IMR-90 (cell line): ENCODE measurements at regions not wholly inside any gene's neighbourhood (a gene's known extent, or its start where the extent isn't known, plus 50 kb on each side); places are given as distances from the start of the nearest gene placed in this dataset.
A peak's percentile ranks its signal among the peaks of the same experiment; 100 is the strongest.

Experiments used
- ATAC-seq: fragments of 200-7000 bp; cut with Tn5 transposase; 2 replicates; pipeline ENCODE4 v1.9.1; 2020; ENCODE audit warnings: low read depth, mild to moderate bottlenecking, moderate library complexity
- BruUV-seq: library from RNA; stranded (reverse); fragments of 400-500 nt; replicated peaks from 2 replicates; lab custom pipeline; 2021; lab: Mats Ljungman, UMichigan
- CTCF ChIA-PET: fragments of 300-600 bp; formaldehyde crosslinking; extraction: SDS; loops from one replicate; lab custom pipeline; 2021; ENCODE audit warnings: antibody characterized with exemption; lab: Yijun Ruan, JAX
- POLR2A ChIA-PET: fragments of 300-600 bp; sonication (Branson Sonifier 250); formaldehyde crosslinking; loops from one replicate; lab custom pipeline; 2022; ENCODE audit warnings: antibody characterized with exemption; ENCODE audit not compliant: unreplicated experiment; lab: Charles Lee
- DNase-seq: peaks from one replicate; pipeline ENCODE4 v3.0.0; 2013
- H2AFZ ChIP-seq: replicated peaks from 2 replicates; pipeline ENCODE3; 2013; ENCODE audit warnings: low read length, mild to moderate bottlenecking; ENCODE audit not compliant: poor library complexity
- H2AK5ac ChIP-seq: 2 replicates; pipeline ENCODE4 v1.6.1; 2013; ENCODE audit warnings: low read depth, low read length, inconsistent platforms
- H2AK9ac ChIP-seq: replicated peaks from 2 replicates; pipeline ENCODE3; 2013; ENCODE audit warnings: mild to moderate bottlenecking, low read depth, low read length, moderate library complexity; ENCODE audit not compliant: poor library complexity
- H2BK120ac ChIP-seq: 2 replicates; pipeline ENCODE4 v1.6.1; 2013; ENCODE audit warnings: low read depth, low read length, inconsistent platforms
- H2BK15ac ChIP-seq: 3 replicates; pipeline ENCODE4 v1.6.1; 2013; ENCODE audit warnings: low read depth, low read length, inconsistent platforms
- H2BK20ac ChIP-seq: 2 replicates; pipeline ENCODE4 v1.6.1; 2013; ENCODE audit warnings: low read depth, mild to moderate bottlenecking, inconsistent platforms, low read length, moderate library complexity
- H2BK5ac ChIP-seq: 2 replicates; pipeline ENCODE4 v1.6.1; 2013; ENCODE audit warnings: mild to moderate bottlenecking, low read depth, low read length, inconsistent platforms; ENCODE audit not compliant: poor library complexity, severe bottlenecking
- H3K14ac ChIP-seq: replicated peaks from 2 replicates; pipeline ENCODE4 v1.6.1; 2013; ENCODE audit warnings: low read depth, low read length, inconsistent platforms
- H3K18ac ChIP-seq: 2 replicates; pipeline ENCODE4 v1.6.1; 2013; ENCODE audit warnings: low read depth, low read length, control low read depth
- H3K23ac ChIP-seq: 2 replicates; pipeline ENCODE4 v1.6.1; 2013; ENCODE audit warnings: low read depth, low read length, inconsistent platforms
- H3K27ac ChIP-seq: 2 replicates; pipeline ENCODE4 v1.5.1; 2013; ENCODE audit warnings: mild to moderate bottlenecking, control low read depth, low read length; ENCODE audit not compliant: insufficient read depth
- H3K27me3 ChIP-seq: 2 replicates; pipeline ENCODE4 v1.6.1; 2013; ENCODE audit warnings: low read length; ENCODE audit not compliant: control insufficient read depth, insufficient read depth
- H3K36me3 ChIP-seq: 2 replicates; pipeline ENCODE4 v1.6.1; 2013; ENCODE audit warnings: low read length, mixed read lengths; ENCODE audit not compliant: control insufficient read depth, insufficient read depth
- H3K4ac ChIP-seq: 2 replicates; pipeline ENCODE4 v1.6.1; 2013; ENCODE audit warnings: low read depth, low read length, inconsistent platforms
- H3K4me1 ChIP-seq: 2 replicates; pipeline ENCODE4 v1.6.1; 2013; ENCODE audit warnings: low read length, mixed read lengths; ENCODE audit not compliant: control insufficient read depth, insufficient read depth
- H3K4me2 ChIP-seq: 2 replicates; pipeline ENCODE4 v1.6.1; 2013; ENCODE audit warnings: low read depth, mild to moderate bottlenecking, control low read depth, low read length, moderate library complexity
- H3K4me3 ChIP-seq: 2 replicates; pipeline ENCODE4 v1.5.1; 2013; ENCODE audit warnings: low read depth, mild to moderate bottlenecking, control low read depth, low read length, moderate library complexity; ENCODE audit not compliant: insufficient read depth
- H3K56ac ChIP-seq: 2 replicates; pipeline ENCODE4 v1.6.1; 2013; ENCODE audit warnings: low read length, inconsistent platforms; ENCODE audit not compliant: insufficient read depth; ENCODE audit errors: extremely low read depth
- H3K79me1 ChIP-seq, 2 experiments: 2 replicates each; pipeline ENCODE4 v1.6.1; 2013; ENCODE audit warnings: low read length in 2 of 2, inconsistent platforms in 1 of 2, low read depth in 1 of 2
- H3K9ac ChIP-seq: 2 replicates; pipeline ENCODE4 v1.6.1; 2013; ENCODE audit warnings: low read depth, low read length, control low read depth
- H3K9me1 ChIP-seq: 2 replicates; pipeline ENCODE4 v1.6.1; 2013; ENCODE audit warnings: low read length, inconsistent platforms; ENCODE audit not compliant: insufficient read depth
- H3K9me3 ChIP-seq: 2 replicates; pipeline ENCODE4 v1.6.1; 2013; ENCODE audit warnings: low read length; ENCODE audit not compliant: control insufficient read depth, insufficient read depth
- H4K20me1 ChIP-seq: 2 replicates; pipeline ENCODE4 v1.6.1; 2013; ENCODE audit warnings: low read length, inconsistent platforms; ENCODE audit not compliant: insufficient read depth
- H4K5ac ChIP-seq: 2 replicates; pipeline ENCODE4 v1.6.1; 2013; ENCODE audit warnings: mild to moderate bottlenecking, low read depth, low read length, control low read depth
- H4K8ac ChIP-seq, 2 experiments: 2 replicates each; pipeline ENCODE4 v1.6.1; 2013; ENCODE audit warnings: low read depth in 2 of 2, low read length in 2 of 2, control low read depth in 1 of 2, inconsistent platforms in 1 of 2
- H4K91ac ChIP-seq: 2 replicates; pipeline ENCODE4 v1.6.1; 2013; ENCODE audit warnings: low read depth, low read length, inconsistent platforms; ENCODE audit not compliant: insufficient read depth
- CEBPB ChIP-seq: IDR thresholded peaks from 2 replicates; pipeline ENCODE4 v1.6.1; 2012; ENCODE audit warnings: low read depth, low read length, improper control_type of control experiment
- MAFK ChIP-seq: IDR thresholded peaks from 2 replicates; pipeline ENCODE4 v1.6.1; 2012; ENCODE audit warnings: low read depth, low read length, improper control_type of control experiment
- RAD21 ChIP-seq: IDR thresholded peaks from 2 replicates; pipeline ENCODE4 v1.6.1; 2012; ENCODE audit warnings: low read length, improper control_type of control experiment
- RCOR1 ChIP-seq: IDR thresholded peaks from 2 replicates; pipeline ENCODE4 v1.6.1; 2012; ENCODE audit warnings: mild to moderate bottlenecking, low read length, improper control_type of control experiment; ENCODE audit not compliant: insufficient replicate concordance
- WGBS, 2 experiments: methylation state at CpG; one replicate each; pipeline versions ENCODE4 v1.1.5 to v1.1.7; 2013; ENCODE audit warnings: missing lambda C conversion rate in 2 of 2; ENCODE audit not compliant: insufficient read length in 1 of 2; ENCODE audit errors: extremely low coverage in 2 of 2; 5-methylcytosine and 5-hydroxymethylcytosine counted together
- dilution Hi-C: fragments of 300-500 bp; cut with HindIII; formaldehyde crosslinking; loops from one replicate; pipeline ENCODE4 v1.14.3; 2018; ENCODE audit warnings: low sequenced_read_pairs; ENCODE audit not compliant: unreplicated experiment
- in situ Hi-C: fragments of 300-500 bp; cut with MboI; formaldehyde crosslinking; loops from 3 replicates; pipeline ENCODE4 v1.14.3; 2019; ENCODE audit warnings: low sequenced_read_pairs, inconsistent platforms, mixed read lengths
- intact Hi-C: fragments of 100-400 bp; cut with micrococcal nuclease; formaldehyde crosslinking; loops from 2 replicates; pipeline ENCODE4 v1.10.0; 2022
- TF ChIP-seq, protein P1 (sequence below): conservative IDR thresholded peaks from 2 replicates; pipeline ENCODE4 v1.5.1; 2012; ENCODE audit warnings: mild to moderate bottlenecking, low read depth, low read length, improper control_type of control experiment
- TF ChIP-seq, protein P2 (sequence below): fragments of 150-350 bp; IDR thresholded peaks from 2 replicates; pipeline ENCODE4 v1.6.1; 2017; ENCODE audit warnings: mild to moderate bottlenecking, antibody characterized with exemption, low read length, low read depth
- TF ChIP-seq, protein P3 (sequence below): fragments of 150-350 bp; IDR thresholded peaks from 2 replicates; pipeline ENCODE4 v1.6.1; 2016; ENCODE audit warnings: low read depth, mild to moderate bottlenecking, low read length, moderate library complexity, borderline replicate concordance

DNA sequence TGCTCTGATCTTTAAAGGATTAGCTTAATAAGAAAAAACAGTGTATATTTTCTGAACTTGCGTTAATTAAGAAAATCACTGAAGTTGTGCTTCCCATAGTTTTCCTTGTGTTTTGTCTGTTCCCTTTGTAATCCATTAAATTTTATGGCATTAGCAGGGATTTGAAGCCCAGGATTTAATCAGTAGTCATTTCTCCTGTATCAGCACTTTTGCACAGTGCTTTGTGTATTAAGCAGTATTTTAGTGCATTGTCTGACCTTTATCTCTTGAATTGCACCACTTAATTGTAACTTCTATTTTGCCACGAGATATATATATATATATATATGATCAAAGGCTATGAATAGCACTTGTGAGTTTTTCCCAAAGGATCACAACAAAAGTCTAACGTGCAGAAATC lies 133.7 kb downstream of the S1PR1 start:
- H3K9ac ChIP-seq, result no peak overlapping the region
- no peak overlapping the region for H3K4ac ChIP-seq
- no peak overlapping the region for H4K8ac ChIP-seq
- in situ Hi-C loops (no loop called here), intact Hi-C loops (no loop called here), dilution Hi-C loops (no loop called here)
- H3K36me3 ChIP-seq, result no peaks in the 10 kb centered on the region
- H2AK5ac ChIP-seq, result no peak overlapping the region
- H3K27ac ChIP-seq, result no peak overlapping the region
- WGBS, 2 experiments, result 60% methylated on average over 1 of the region's 3 CpGs; no CpG with 5 or more reads in 1 of the 2 experiments
- no peak overlapping the region for H3K14ac ChIP-seq
- no peak overlapping the region for H2AK9ac ChIP-seq
- peaks cover 7% of the 10 kb centered on the region; the same call in 1 of the 2 replicates for H3K9me1 ChIP-seq
- no peak overlapping the region for H3K18ac ChIP-seq
- no peak for ATAC-seq
- no peak overlapping the region for H3K23ac ChIP-seq
- DNase-seq, result no peak
- H2BK15ac ChIP-seq, result no peak overlapping the region
- TF ChIP-seq, protein P1, sequence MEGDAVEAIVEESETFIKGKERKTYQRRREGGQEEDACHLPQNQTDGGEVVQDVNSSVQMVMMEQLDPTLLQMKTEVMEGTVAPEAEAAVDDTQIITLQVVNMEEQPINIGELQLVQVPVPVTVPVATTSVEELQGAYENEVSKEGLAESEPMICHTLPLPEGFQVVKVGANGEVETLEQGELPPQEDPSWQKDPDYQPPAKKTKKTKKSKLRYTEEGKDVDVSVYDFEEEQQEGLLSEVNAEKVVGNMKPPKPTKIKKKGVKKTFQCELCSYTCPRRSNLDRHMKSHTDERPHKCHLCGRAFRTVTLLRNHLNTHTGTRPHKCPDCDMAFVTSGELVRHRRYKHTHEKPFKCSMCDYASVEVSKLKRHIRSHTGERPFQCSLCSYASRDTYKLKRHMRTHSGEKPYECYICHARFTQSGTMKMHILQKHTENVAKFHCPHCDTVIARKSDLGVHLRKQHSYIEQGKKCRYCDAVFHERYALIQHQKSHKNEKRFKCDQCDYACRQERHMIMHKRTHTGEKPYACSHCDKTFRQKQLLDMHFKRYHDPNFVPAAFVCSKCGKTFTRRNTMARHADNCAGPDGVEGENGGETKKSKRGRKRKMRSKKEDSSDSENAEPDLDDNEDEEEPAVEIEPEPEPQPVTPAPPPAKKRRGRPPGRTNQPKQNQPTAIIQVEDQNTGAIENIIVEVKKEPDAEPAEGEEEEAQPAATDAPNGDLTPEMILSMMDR, result no peak
- TF ChIP-seq, protein P2, sequence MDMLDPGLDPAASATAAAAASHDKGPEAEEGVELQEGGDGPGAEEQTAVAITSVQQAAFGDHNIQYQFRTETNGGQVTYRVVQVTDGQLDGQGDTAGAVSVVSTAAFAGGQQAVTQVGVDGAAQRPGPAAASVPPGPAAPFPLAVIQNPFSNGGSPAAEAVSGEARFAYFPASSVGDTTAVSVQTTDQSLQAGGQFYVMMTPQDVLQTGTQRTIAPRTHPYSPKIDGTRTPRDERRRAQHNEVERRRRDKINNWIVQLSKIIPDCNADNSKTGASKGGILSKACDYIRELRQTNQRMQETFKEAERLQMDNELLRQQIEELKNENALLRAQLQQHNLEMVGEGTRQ, result no peak
- TF ChIP-seq RAD21, result no peak
- no peak for TF ChIP-seq RCOR1
- TF ChIP-seq, protein P3, sequence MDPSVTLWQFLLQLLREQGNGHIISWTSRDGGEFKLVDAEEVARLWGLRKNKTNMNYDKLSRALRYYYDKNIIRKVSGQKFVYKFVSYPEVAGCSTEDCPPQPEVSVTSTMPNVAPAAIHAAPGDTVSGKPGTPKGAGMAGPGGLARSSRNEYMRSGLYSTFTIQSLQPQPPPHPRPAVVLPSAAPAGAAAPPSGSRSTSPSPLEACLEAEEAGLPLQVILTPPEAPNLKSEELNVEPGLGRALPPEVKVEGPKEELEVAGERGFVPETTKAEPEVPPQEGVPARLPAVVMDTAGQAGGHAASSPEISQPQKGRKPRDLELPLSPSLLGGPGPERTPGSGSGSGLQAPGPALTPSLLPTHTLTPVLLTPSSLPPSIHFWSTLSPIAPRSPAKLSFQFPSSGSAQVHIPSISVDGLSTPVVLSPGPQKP, result no peak
- no peak for TF ChIP-seq CEBPB
- peak; percentile 81 for TF ChIP-seq MAFK
- no peaks in the 10 kb centered on the region for H3K27me3 ChIP-seq
- H3K56ac ChIP-seq, result no peak overlapping the region
- no TSS peak for BruUV-seq
- peaks cover 10% of the 10 kb centered on the region for H3K4me1 ChIP-seq
- ChIA-PET CTCF (no interaction called here), POLR2A (interaction anchor here (0.6 kb wide), 1 partner anchor 13 kb away, joined by 3 read pairs; no protein-coding TSS in a partner anchor)
- H3K9me3 ChIP-seq, result no peaks in the 10 kb centered on the region
- no peak overlapping the region for H3K4me2 ChIP-seq
- H2BK20ac ChIP-seq, result no peak overlapping the region
- no peak overlapping the region for H2BK120ac ChIP-seq
- H4K20me1 ChIP-seq, result no peaks in the 10 kb centered on the region
- no peak overlapping the region for H3K4me3 ChIP-seq
- no peak overlapping the region for H2AFZ ChIP-seq
- H4K5ac ChIP-seq, result no peak overlapping the region
- no peaks in the 10 kb centered on the region for H3K79me1 ChIP-seq
- no peak overlapping the region for H4K91ac ChIP-seq
- H2BK5ac ChIP-seq, result no peak overlapping the region
